Hematopoietic multipotent progenitor cell treated with erythropoietin and hydrocortisone succinate and interleukin-3 and kit ligand, for 8 days (in vitro differentiated cells): ENCODE measurements at regions not wholly inside any gene's neighbourhood (a gene's known extent, or its start where the extent isn't known, plus 50 kb on each side); places are given as distances from the start of the nearest gene placed in this dataset.

Source experiments
- DNase-seq: peaks from one replicate; pipeline ENCODE4 v3.0.0-alpha.2; 2015

- no peak for DNase-seq
These were observed 71.8 kb upstream of the NR3C2 start for GRCh38 chr4:148514041-148514440.

GRCh38 chr4:148510211-148510610, 68.0 kb upstream of the NR3C2 start:
- no peak for DNase-seq

GRCh38 chr4:148503681-148504080, 61.5 kb upstream of the NR3C2 start:
- DNase-seq, result no peak

- DNase-seq, result no peak
These were observed 55.0 kb upstream of the NR3C2 start for GRCh38 chr4:148497258-148497657.

- no peak for DNase-seq
These were observed 53.2 kb upstream of the NR3C2 start for GRCh38 chr4:148495463-148495862.
